GM23338 (cell line): ENCODE measurements at regions not wholly inside any gene's neighbourhood (a gene's known extent, or its start where the extent isn't known, plus 50 kb on each side); places are given as distances from the start of the nearest gene placed in this dataset.
A peak's percentile ranks its signal among the peaks of the same experiment; 100 is the strongest.

Experiments used
- ATAC-seq: fragments of 200-7000 bp; cut with Tn5 transposase; 3 replicates; pipeline ENCODE4 v1.9.1; 2020
- DNase-seq: peaks from one replicate; pipeline ENCODE4 v3.0.0-alpha.2; 2015; ENCODE audit warnings: low spot score
- H2AFZ ChIP-seq: fragments of 200-600 bp; sonication (generic); 2 replicates; pipeline ENCODE4 v1.8.0; 2016; ENCODE audit warnings: antibody characterized with exemption, mild to moderate bottlenecking, moderate library complexity
- H3F3A ChIP-seq: fragments of 200-600 bp; sonication (generic); replicated peaks from 2 replicates; pipeline ENCODE4 v1.8.0; 2017; ENCODE audit warnings: antibody characterized with exemption, mixed run types, low read depth
- H3K27ac ChIP-seq: fragments of 200-600 bp; sonication (generic); 2 replicates; pipeline ENCODE4 v1.6.1; 2016; ENCODE audit warnings: low read depth
- H3K27me3 ChIP-seq: fragments of 200-600 bp; sonication (generic); 2 replicates; pipeline ENCODE4 v1.8.0; 2016; ENCODE audit warnings: mild to moderate bottlenecking, mixed run types, moderate library complexity; ENCODE audit not compliant: insufficient read depth
- H3K36me3 ChIP-seq: fragments of 200-600 bp; sonication (generic); 2 replicates; pipeline ENCODE4 v1.8.0; 2016; ENCODE audit warnings: mild to moderate bottlenecking; ENCODE audit not compliant: insufficient read depth
- H3K4me1 ChIP-seq: fragments of 200-600 bp; sonication (generic); 2 replicates; pipeline ENCODE4 v1.8.0; 2016; ENCODE audit warnings: mild to moderate bottlenecking, moderate library complexity; ENCODE audit not compliant: insufficient read depth
- H3K4me2 ChIP-seq: fragments of 200-600 bp; sonication (generic); 2 replicates; pipeline ENCODE4 v1.7.1; 2017; ENCODE audit warnings: mixed run types
- H3K4me3 ChIP-seq: fragments of 200-600 bp; sonication (generic); 2 replicates; pipeline ENCODE4 v1.6.1; 2016; ENCODE audit warnings: mixed run types
- H3K79me2 ChIP-seq: fragments of 200-600 bp; sonication (generic); replicated peaks from 2 replicates; pipeline ENCODE4 v1.8.0; 2017; ENCODE audit warnings: mild to moderate bottlenecking; ENCODE audit not compliant: insufficient read depth
- H3K9me2 ChIP-seq: fragments of 200-600 bp; sonication (generic); 2 replicates; pipeline ENCODE4 v1.8.0; 2017; ENCODE audit not compliant: insufficient read depth
- H4K20me1 ChIP-seq: fragments of 200-600 bp; sonication (generic); replicated peaks from 2 replicates; pipeline ENCODE4 v1.8.0; 2017; ENCODE audit warnings: mild to moderate bottlenecking; ENCODE audit not compliant: insufficient read depth
- H3K27ac Mint-ChIP-seq: 2 replicates; pipeline ENCODE4 v1.8.0; 2020; ENCODE audit warnings: inconsistent platforms, mild to moderate bottlenecking, moderate library complexity, mixed read lengths
- H3K27me3 Mint-ChIP-seq: 3 replicates; pipeline ENCODE4 v1.8.0; 2022; ENCODE audit warnings: low read depth, mild to moderate bottlenecking, moderate library complexity, mixed read lengths, inconsistent platforms; ENCODE audit not compliant: insufficient read depth, poor library complexity
- H3K36me3 Mint-ChIP-seq: 3 replicates; pipeline ENCODE4 v1.8.0; 2021; ENCODE audit warnings: low read depth, mild to moderate bottlenecking, inconsistent platforms, moderate library complexity, mixed read lengths
- H3K4me1 Mint-ChIP-seq: 3 replicates; pipeline ENCODE4 v1.8.0; 2020; ENCODE audit warnings: mild to moderate bottlenecking, inconsistent platforms, mixed read lengths
- H3K4me3 Mint-ChIP-seq: 3 replicates; pipeline ENCODE4 v1.8.0; 2021; ENCODE audit warnings: moderate library complexity, mild to moderate bottlenecking, inconsistent platforms, mixed read lengths
- H3K9me3 Mint-ChIP-seq: 3 replicates; pipeline ENCODE4 v1.8.0; 2020; ENCODE audit warnings: moderate library complexity, mild to moderate bottlenecking, inconsistent platforms, mixed read lengths
- NANOG ChIP-seq: IDR thresholded peaks from 2 replicates; pipeline ENCODE4 v1.6.1; 2016; ENCODE audit warnings: antibody characterized with exemption, borderline replicate concordance
- STAT1 ChIP-seq: IDR thresholded peaks from one replicate; pipeline ENCODE4 v1.6.1; 2016; ENCODE audit warnings: antibody characterized with exemption; ENCODE audit not compliant: unreplicated experiment
- ZNF331 ChIP-seq: fragments of 250-450 bp; sonication (Bioruptor Pico); IDR thresholded peaks from 2 replicates; pipeline ENCODE4 v1.5.0; 2020; ENCODE audit warnings: low read depth, mild to moderate bottlenecking, moderate library complexity
- TF ChIP-seq, protein P1 (sequence below): fragments of 250-450 bp; sonication (Bioruptor Pico); IDR thresholded peaks from 2 replicates; pipeline ENCODE4 v1.5.0; 2020; ENCODE audit warnings: mild to moderate bottlenecking, moderate library complexity
- TF ChIP-seq, protein P2 (sequence below): IDR thresholded peaks from one replicate; pipeline ENCODE4 v1.6.1; 2018; ENCODE audit warnings: antibody characterized with exemption; ENCODE audit not compliant: unreplicated experiment
- TF ChIP-seq, protein P3 (sequence below): IDR thresholded peaks from 2 replicates; pipeline ENCODE4 v1.6.1; 2016; ENCODE audit warnings: antibody characterized with exemption

DNA sequence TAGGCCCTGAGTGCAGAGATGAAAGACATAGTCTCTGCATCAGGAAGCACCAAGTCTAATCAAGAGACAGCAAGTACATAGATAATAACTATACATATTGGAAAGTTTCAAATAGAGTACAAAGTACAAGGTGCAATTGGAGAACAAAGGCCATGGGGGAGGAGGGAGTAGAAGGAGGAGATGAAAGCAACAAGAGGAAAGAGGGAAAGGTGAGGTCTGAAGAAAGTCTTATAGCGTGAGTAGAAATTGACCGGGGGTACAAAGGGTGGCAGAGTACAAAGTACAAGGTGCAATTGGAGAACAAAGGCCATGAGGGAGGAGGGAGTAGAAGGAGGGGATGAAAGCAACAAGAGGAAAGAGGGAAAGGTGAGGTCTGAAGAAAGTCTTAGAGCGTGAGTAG lies 244.2 kb upstream of the JUN start (continued):
- TF ChIP-seq, protein P1, sequence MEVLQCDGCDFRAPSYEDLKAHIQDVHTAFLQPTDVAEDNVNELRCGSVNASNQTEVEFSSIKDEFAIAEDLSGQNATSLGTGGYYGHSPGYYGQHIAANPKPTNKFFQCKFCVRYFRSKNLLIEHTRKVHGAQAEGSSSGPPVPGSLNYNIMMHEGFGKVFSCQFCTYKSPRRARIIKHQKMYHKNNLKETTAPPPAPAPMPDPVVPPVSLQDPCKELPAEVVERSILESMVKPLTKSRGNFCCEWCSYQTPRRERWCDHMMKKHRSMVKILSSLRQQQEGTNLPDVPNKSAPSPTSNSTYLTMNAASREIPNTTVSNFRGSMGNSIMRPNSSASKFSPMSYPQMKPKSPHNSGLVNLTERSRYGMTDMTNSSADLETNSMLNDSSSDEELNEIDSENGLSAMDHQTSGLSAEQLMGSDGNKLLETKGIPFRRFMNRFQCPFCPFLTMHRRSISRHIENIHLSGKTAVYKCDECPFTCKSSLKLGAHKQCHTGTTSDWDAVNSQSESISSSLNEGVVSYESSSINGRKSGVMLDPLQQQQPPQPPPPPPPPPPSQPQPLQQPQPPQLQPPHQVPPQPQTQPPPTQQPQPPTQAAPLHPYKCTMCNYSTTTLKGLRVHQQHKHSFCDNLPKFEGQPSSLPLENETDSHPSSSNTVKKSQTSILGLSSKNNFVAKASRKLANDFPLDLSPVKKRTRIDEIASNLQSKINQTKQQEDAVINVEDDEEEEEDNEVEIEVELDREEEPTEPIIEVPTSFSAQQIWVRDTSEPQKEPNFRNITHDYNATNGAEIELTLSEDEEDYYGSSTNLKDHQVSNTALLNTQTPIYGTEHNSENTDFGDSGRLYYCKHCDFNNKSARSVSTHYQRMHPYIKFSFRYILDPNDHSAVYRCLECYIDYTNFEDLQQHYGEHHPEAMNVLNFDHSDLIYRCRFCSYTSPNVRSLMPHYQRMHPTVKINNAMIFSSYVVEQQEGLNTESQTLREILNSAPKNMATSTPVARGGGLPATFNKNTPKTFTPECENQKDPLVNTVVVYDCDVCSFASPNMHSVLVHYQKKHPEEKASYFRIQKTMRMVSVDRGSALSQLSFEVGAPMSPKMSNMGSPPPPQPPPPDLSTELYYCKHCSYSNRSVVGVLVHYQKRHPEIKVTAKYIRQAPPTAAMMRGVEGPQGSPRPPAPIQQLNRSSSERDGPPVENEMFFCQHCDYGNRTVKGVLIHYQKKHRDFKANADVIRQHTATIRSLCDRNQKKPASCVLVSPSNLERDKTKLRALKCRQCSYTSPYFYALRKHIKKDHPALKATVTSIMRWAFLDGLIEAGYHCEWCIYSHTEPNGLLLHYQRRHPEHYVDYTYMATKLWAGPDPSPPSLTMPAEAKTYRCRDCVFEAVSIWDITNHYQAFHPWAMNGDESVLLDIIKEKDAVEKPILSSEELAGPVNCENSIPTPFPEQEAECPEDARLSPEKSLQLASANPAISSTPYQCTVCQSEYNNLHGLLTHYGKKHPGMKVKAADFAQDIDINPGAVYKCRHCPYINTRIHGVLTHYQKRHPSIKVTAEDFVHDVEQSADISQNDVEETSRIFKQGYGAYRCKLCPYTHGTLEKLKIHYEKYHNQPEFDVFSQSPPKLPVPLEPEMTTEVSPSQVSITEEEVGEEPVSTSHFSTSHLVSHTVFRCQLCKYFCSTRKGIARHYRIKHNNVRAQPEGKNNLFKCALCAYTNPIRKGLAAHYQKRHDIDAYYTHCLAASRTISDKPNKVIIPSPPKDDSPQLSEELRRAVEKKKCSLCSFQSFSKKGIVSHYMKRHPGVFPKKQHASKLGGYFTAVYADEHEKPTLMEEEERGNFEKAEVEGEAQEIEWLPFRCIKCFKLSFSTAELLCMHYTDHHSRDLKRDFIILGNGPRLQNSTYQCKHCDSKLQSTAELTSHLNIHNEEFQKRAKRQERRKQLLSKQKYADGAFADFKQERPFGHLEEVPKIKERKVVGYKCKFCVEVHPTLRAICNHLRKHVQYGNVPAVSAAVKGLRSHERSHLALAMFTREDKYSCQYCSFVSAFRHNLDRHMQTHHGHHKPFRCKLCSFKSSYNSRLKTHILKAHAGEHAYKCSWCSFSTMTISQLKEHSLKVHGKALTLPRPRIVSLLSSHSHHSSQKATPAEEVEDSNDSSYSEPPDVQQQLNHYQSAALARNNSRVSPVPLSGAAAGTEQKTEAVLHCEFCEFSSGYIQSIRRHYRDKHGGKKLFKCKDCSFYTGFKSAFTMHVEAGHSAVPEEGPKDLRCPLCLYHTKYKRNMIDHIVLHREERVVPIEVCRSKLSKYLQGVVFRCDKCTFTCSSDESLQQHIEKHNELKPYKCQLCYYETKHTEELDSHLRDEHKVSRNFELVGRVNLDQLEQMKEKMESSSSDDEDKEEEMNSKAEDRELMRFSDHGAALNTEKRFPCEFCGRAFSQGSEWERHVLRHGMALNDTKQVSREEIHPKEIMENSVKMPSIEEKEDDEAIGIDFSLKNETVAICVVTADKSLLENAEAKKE (CRISPR knock-in tag) = no peak
- TF ChIP-seq, protein P2, sequence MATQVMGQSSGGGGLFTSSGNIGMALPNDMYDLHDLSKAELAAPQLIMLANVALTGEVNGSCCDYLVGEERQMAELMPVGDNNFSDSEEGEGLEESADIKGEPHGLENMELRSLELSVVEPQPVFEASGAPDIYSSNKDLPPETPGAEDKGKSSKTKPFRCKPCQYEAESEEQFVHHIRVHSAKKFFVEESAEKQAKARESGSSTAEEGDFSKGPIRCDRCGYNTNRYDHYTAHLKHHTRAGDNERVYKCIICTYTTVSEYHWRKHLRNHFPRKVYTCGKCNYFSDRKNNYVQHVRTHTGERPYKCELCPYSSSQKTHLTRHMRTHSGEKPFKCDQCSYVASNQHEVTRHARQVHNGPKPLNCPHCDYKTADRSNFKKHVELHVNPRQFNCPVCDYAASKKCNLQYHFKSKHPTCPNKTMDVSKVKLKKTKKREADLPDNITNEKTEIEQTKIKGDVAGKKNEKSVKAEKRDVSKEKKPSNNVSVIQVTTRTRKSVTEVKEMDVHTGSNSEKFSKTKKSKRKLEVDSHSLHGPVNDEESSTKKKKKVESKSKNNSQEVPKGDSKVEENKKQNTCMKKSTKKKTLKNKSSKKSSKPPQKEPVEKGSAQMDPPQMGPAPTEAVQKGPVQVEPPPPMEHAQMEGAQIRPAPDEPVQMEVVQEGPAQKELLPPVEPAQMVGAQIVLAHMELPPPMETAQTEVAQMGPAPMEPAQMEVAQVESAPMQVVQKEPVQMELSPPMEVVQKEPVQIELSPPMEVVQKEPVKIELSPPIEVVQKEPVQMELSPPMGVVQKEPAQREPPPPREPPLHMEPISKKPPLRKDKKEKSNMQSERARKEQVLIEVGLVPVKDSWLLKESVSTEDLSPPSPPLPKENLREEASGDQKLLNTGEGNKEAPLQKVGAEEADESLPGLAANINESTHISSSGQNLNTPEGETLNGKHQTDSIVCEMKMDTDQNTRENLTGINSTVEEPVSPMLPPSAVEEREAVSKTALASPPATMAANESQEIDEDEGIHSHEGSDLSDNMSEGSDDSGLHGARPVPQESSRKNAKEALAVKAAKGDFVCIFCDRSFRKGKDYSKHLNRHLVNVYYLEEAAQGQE = no peak
- TF ChIP-seq ZNF331 (CRISPR knock-in tag) = no peak

DNA sequence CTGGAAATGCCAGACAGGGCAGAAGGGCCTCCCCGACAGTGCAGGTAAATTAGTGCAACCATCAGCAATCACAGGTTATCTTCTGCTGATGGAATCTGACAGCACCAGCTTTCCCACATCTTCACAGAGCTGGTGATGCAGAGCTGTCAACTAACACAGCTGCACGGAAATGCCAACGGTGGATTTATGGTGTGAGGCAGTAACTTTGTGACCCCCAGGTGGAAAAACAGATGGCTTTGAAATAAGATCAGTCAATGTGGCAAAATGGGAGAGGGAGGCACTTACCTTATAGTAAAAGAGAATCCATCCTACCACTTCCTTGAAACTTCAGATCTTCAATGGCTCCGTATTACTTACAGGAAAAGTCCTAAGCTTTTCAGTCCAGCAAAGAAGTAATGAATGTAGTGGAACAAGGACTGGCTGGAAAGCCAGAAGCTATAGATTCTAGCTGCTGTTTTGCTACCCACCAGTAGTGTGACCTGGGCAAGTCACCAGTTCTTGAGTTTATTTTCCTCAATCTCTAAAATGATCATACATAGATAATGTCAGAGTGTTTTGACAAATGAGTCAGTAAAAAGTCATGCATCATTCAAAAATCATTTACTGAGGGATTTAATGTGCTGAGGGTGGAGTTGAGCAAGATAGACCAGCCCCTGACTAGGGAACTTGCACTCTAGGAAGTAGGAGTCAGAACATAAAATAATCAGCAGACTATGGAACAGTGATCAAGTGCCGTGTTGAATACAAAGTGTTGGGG lies 245.7 kb upstream of the JUN start:
- no peaks in the 10 kb centered on the region for H3K4me1 ChIP-seq
- H3K36me3 ChIP-seq = no peaks in the 10 kb centered on the region
- Mint-ChIP-seq H3K27ac (no peak overlapping the region), H3K4me3 (no peak overlapping the region), H3K27me3 (no peaks in the 10 kb centered on the region), H3K9me3 (no peaks in the 10 kb centered on the region), H3K4me1 (no peaks in the 10 kb centered on the region; the same call in 2 of the 3 replicates), H3K36me3 (no peaks in the 10 kb centered on the region)
- H4K20me1 ChIP-seq = no peaks in the 10 kb centered on the region
- no peak for TF ChIP-seq NANOG
- no peak for TF ChIP-seq STAT1
- TF ChIP-seq, protein P3, sequence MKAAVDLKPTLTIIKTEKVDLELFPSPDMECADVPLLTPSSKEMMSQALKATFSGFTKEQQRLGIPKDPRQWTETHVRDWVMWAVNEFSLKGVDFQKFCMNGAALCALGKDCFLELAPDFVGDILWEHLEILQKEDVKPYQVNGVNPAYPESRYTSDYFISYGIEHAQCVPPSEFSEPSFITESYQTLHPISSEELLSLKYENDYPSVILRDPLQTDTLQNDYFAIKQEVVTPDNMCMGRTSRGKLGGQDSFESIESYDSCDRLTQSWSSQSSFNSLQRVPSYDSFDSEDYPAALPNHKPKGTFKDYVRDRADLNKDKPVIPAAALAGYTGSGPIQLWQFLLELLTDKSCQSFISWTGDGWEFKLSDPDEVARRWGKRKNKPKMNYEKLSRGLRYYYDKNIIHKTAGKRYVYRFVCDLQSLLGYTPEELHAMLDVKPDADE = no peak
- peaks cover 12% of the 10 kb centered on the region; the same call in 1 of the 2 replicates for H3K9me2 ChIP-seq
- ATAC-seq = no peak
- H3K27ac ChIP-seq = no peak overlapping the region
- H3K27me3 ChIP-seq = no peaks in the 10 kb centered on the region
- H3K79me2 ChIP-seq = no peaks in the 10 kb centered on the region
- H3F3A ChIP-seq = no peaks in the 10 kb centered on the region
- no peak overlapping the region for H3K4me3 ChIP-seq
- 0 out of 2 replicates have a peak overlapping the region, but pooled peaks have one; percentile 43 for H2AFZ ChIP-seq
- H3K4me2 ChIP-seq = no peak overlapping the region
- DNase-seq = no peak
